Endothelial cell of umbilical vein (primary cell): ENCODE measurements at regions not wholly inside any gene's neighbourhood (a gene's known extent, or its start where the extent isn't known, plus 50 kb on each side); places are given as distances from the start of the nearest gene placed in this dataset.

Experiments used
- BruUV-seq: library from RNA; stranded (reverse); fragments of 400-500 nt; replicated peaks from 2 replicates; lab custom pipeline; 2021; lab: Mats Ljungman, UMichigan
- CTCF ChIA-PET: fragments of 300-600, 350-600 bp; sonication (Branson Sonifier 250); formaldehyde crosslinking; loops from one replicate; lab custom pipeline; 2021; ENCODE audit warnings: antibody characterized with exemption, inconsistent platforms; lab: Charles Lee
- POLR2A ChIA-PET: fragments of 300-600, 350-600 bp; sonication (Branson Sonifier 250); formaldehyde crosslinking; loops from one replicate; lab custom pipeline; 2021; ENCODE audit warnings: antibody characterized with exemption, inconsistent platforms; lab: Charles Lee
- DNase-seq: peaks from one replicate; pipeline ENCODE4 v3.0.0-alpha.2; 2011; ENCODE audit warnings: low read depth, low spot score
- FAIRE-seq: peaks from 2 replicates; lab custom pipeline; 2011; peaks lifted over from hg19 to GRCh38; lab: Jason Lieb, UNC
- H2AFZ ChIP-seq: 2 replicates; pipeline ENCODE4 v1.6.0; 2012; ENCODE audit warnings: low read depth, low read length, control low read depth, inconsistent platforms
- H3K27ac ChIP-seq: 2 replicates; pipeline ENCODE4 v1.5.1; 2011; ENCODE audit warnings: low read depth, mild to moderate bottlenecking, control low read depth, low read length, moderate library complexity; ENCODE audit not compliant: insufficient read depth
- H3K27me3 ChIP-seq, 2 experiments: 2 replicates each; pipeline versions ENCODE4 v1.6.0 to v1.6.1; 2011; ENCODE audit warnings: low read length in 2 of 2, mixed read lengths in 1 of 2; ENCODE audit not compliant: control insufficient read depth in 2 of 2, insufficient read depth in 2 of 2
- H3K36me3 ChIP-seq, 2 experiments: 2 replicates in 1 of 2; 3 replicates in 1 of 2; pipeline ENCODE4 v1.5.1; 2011; ENCODE audit warnings: low read length in 2 of 2, mild to moderate bottlenecking in 1 of 2, moderate library complexity in 1 of 2; ENCODE audit not compliant: control insufficient read depth in 2 of 2, insufficient read depth in 2 of 2; ENCODE audit errors: extremely low read depth in 1 of 2
- H3K4me1 ChIP-seq: 3 replicates; pipeline ENCODE4 v1.5.1; 2011; ENCODE audit warnings: mild to moderate bottlenecking, low read length; ENCODE audit not compliant: control insufficient read depth, insufficient read depth; ENCODE audit errors: extremely low read depth
- H3K4me2 ChIP-seq: 2 replicates; pipeline ENCODE4 v1.6.1; 2011; ENCODE audit warnings: low read length, control low read depth, mixed read lengths; ENCODE audit not compliant: insufficient read depth
- H3K4me3 ChIP-seq, 3 experiments: fragments of 200-600 bp in 1 of 3; sonication (generic), shearing (Covaris generic) in 1 of 3; replicated peaks in 1 of 3; 2 replicates each; pipeline ENCODE4 v1.5.1; 2011 to 2016; ENCODE audit warnings: control low read depth in 3 of 3, low read length in 3 of 3, mild to moderate bottlenecking in 2 of 3, inconsistent platforms in 1 of 3, low read depth in 1 of 3, moderate library complexity in 1 of 3; ENCODE audit not compliant: insufficient read depth in 1 of 3
- H3K79me2 ChIP-seq: 2 replicates; pipeline ENCODE4 v1.6.0; 2012; ENCODE audit warnings: low read length, inconsistent platforms; ENCODE audit not compliant: control insufficient read depth, insufficient read depth
- H3K9ac ChIP-seq: replicated peaks from 2 replicates; pipeline ENCODE3; 2011; ENCODE audit warnings: low read length, control low read depth; ENCODE audit not compliant: insufficient read depth; ENCODE audit errors: extremely low read depth
- H3K9me1 ChIP-seq: replicated peaks from 3 replicates; pipeline ENCODE4 v1.6.0; 2011; ENCODE audit warnings: mild to moderate bottlenecking, low read length; ENCODE audit not compliant: control insufficient read depth, insufficient read depth; ENCODE audit errors: extremely low read depth
- H3K9me3 ChIP-seq: replicated peaks from 2 replicates; pipeline ENCODE4 v1.5.1; 2012; ENCODE audit warnings: low read length, inconsistent platforms; ENCODE audit not compliant: control insufficient read depth, insufficient read depth
- H4K20me1 ChIP-seq: replicated peaks from 2 replicates; pipeline ENCODE3; 2011; ENCODE audit warnings: mild to moderate bottlenecking, low read length; ENCODE audit not compliant: control insufficient read depth, insufficient read depth; ENCODE audit errors: extremely low read depth
- CTCF ChIP-seq, 2 donors: IDR thresholded peaks; 1 replicate in 1 of 2; 2 replicates in 1 of 2; pipeline ENCODE4 v1.5.1; 2011; ENCODE audit warnings: low read length in 2 of 2, mild to moderate bottlenecking in 2 of 2, moderate library complexity in 2 of 2, control low read depth in 1 of 2, inconsistent platforms in 1 of 2, low read depth in 1 of 2; ENCODE audit not compliant: insufficient read depth in 1 of 2; ENCODE audit errors: extremely low read depth in 1 of 2
- EZH2 ChIP-seq: IDR thresholded peaks from 2 replicates; pipeline ENCODE4 v1.6.1; 2012; ENCODE audit warnings: borderline replicate concordance, low read depth, mild to moderate bottlenecking, moderate library complexity, low read length, inconsistent platforms; ENCODE audit not compliant: severe bottlenecking
- FOS ChIP-seq: IDR thresholded peaks from 2 replicates; pipeline ENCODE4 v1.6.1; 2011; ENCODE audit warnings: mild to moderate bottlenecking, low read length, moderate library complexity, borderline replicate concordance; ENCODE audit not compliant: insufficient read depth
- GATA2 ChIP-seq: IDR thresholded peaks from 2 replicates; pipeline ENCODE4 v1.7.0; 2011; ENCODE audit warnings: low read depth, mild to moderate bottlenecking, moderate library complexity, mixed read lengths, low read length; ENCODE audit not compliant: insufficient read length, insufficient read depth
- JUN ChIP-seq: IDR thresholded peaks from 2 replicates; pipeline ENCODE4 v1.6.1; 2011; ENCODE audit warnings: borderline replicate concordance, low read depth; ENCODE audit not compliant: insufficient read length, insufficient read depth
- MYC ChIP-seq: IDR thresholded peaks from one replicate; pipeline ENCODE4 v1.6.1; 2011; ENCODE audit warnings: mild to moderate bottlenecking, low read depth, low read length
- POLR2A ChIP-seq: IDR thresholded peaks from 2 replicates; pipeline ENCODE4 v1.6.1; 2012; ENCODE audit warnings: low read depth, mild to moderate bottlenecking, control low read depth, low read length
- POLR2AphosphoS5 ChIP-seq: IDR thresholded peaks from 2 replicates; pipeline ENCODE4 v1.6.1; 2012; ENCODE audit warnings: low read depth, mild to moderate bottlenecking, control low read depth, low read length, moderate library complexity; ENCODE audit not compliant: insufficient read depth
- dilution Hi-C: fragments of 300-500 bp; cut with MboI; formaldehyde crosslinking; loops from one replicate; pipeline ENCODE4 v1.15.0; 2019; ENCODE audit warnings: low sequenced_read_pairs; ENCODE audit not compliant: extremely low pct_ligation_motif_present
- intact Hi-C: fragments of 100-400 bp; cut with micrococcal nuclease; formaldehyde crosslinking; loops from one replicate; pipeline ENCODE4 v1.10.0; 2022
- TF ChIP-seq, protein P1 (sequence below): IDR thresholded peaks from 2 replicates; pipeline ENCODE4 v1.6.1; 2011; ENCODE audit not compliant: insufficient read depth, insufficient read length

DNA sequence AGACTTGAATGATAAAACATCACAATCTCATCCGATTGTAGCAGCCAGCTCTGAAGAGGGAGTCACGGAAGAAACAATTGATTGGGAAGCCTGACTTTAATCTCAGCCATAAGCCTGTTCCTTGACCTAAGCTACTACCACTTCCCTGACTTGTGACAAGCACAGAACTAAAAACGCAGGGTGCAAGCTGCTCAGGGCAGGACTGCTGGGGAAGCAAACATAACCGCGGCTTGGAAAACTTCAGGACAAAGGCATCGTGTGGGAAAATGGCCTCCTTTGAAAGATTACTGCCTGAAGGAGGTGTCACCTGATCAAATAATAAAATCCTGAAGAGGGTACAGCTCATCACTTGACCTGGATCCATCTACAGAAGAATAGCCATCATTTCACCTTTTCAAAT lies 595.3 kb upstream of the CADM1 start:
- Histone ChIP-seq H3K4me1 (no peaks in the 10 kb centered on the region), H2AFZ (no peak overlapping the region), H3K79me2 (no peaks in the 10 kb centered on the region), H4K20me1 (no peaks in the 10 kb centered on the region), H3K4me2 (no peak overlapping the region), H3K4me3 (no peak overlapping the region), H3K9ac (no peak overlapping the region), H3K9me1 (no peaks in the 10 kb centered on the region), H3K36me3 (no peaks in the 10 kb centered on the region), H3K9me3 (peaks cover 6% of the 10 kb centered on the region), H3K27ac (no peak overlapping the region), H3K27me3 (no peaks in the 10 kb centered on the region)
- TF ChIP-seq POLR2AphosphoS5 (no peak), FOS (no peak), EZH2 (no peak), CTCF (IDR thresholded peaks at IDR 0.05; ENCODE audit: extremely low read depth in 1 of 2, insufficient read depth in 1 of 2, low read depth in 1 of 2, low read length in 2 of 2) (no peak), MYC (no peak), GATA2 (no peak), JUN (no peak), POLR2A (no peak)
- TF ChIP-seq, protein P1, sequence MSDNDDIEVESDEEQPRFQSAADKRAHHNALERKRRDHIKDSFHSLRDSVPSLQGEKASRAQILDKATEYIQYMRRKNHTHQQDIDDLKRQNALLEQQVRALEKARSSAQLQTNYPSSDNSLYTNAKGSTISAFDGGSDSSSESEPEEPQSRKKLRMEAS: no peak
- intact Hi-C loops (no loop called here), dilution Hi-C loops (no loop called here)
- ChIA-PET CTCF (no interaction called here), POLR2A (no interaction called here)
- FAIRE-seq: no peak
- no peak for DNase-seq
- BruUV-seq: no TSS peak
